Activated T-helper 1 cell treated with anti-CD3 and anti-CD28 coated beads, Interleukin-12 subunit alpha, Interleukin-12 subunit beta, Interleukin-2, Interleukin-4 antibody, amounts not matched to agents 30 ng/mL and 10 ng/mL and 1 ng/mL, durations not matched to agents 14 hours and 24 hours and 36 hours (primary cell): ENCODE measurements at regions not wholly inside any gene's neighbourhood (a gene's known extent, or its start where the extent isn't known, plus 50 kb on each side); places are given as distances from the start of the nearest gene placed in this dataset.

Source experiments
- DNase-seq: peaks from one replicate; pipeline ENCODE4 v3.0.0; 2021; ENCODE audit warnings: low spot score
- H3K27ac Mint-ChIP-seq: one replicate; pipeline ENCODE4 v1.8.0; 2021; ENCODE audit warnings: mild to moderate bottlenecking, mixed read lengths
- H3K27me3 Mint-ChIP-seq: one replicate; pipeline ENCODE4 v1.8.0; 2022; ENCODE audit warnings: mild to moderate bottlenecking, moderate library complexity, mixed read lengths; ENCODE audit not compliant: insufficient read depth
- H3K36me3 Mint-ChIP-seq: one replicate; pipeline ENCODE4 v1.8.0; 2021; ENCODE audit warnings: low read depth, mixed read lengths
- H3K4me1 Mint-ChIP-seq: one replicate; pipeline ENCODE4 v1.8.0; 2021; ENCODE audit warnings: low read depth, mixed read lengths
- H3K4me3 Mint-ChIP-seq: one replicate; pipeline ENCODE4 v1.8.0; 2021; ENCODE audit warnings: mild to moderate bottlenecking, moderate library complexity, mixed read lengths
- H3K9me3 Mint-ChIP-seq: one replicate; pipeline ENCODE4 v1.8.0; 2021; ENCODE audit warnings: mixed read lengths
- intact Hi-C: fragments of 100-400 bp; cut with micrococcal nuclease; formaldehyde crosslinking; loops from one replicate; pipeline ENCODE4 v1.15.1; 2024

- H3K27me3 Mint-ChIP-seq: peaks cover 15% of the 10 kb centered on the region
- no peaks in the 10 kb centered on the region for H3K9me3 Mint-ChIP-seq
- no peak overlapping the region for H3K4me3 Mint-ChIP-seq
- no peaks in the 10 kb centered on the region for H3K36me3 Mint-ChIP-seq
- intact Hi-C loops: loop anchor here (10.0 kb wide), 1 partner anchor 147 kb away; no protein-coding TSS in a partner anchor
- H3K4me1 Mint-ChIP-seq: peaks cover 4% of the 10 kb centered on the region
- no peak for DNase-seq
- H3K27ac Mint-ChIP-seq: no peak overlapping the region
Measured at GRCh38 chr2:10978090-10978670, 66.4 kb downstream of the KCNF1 start.

DNA sequence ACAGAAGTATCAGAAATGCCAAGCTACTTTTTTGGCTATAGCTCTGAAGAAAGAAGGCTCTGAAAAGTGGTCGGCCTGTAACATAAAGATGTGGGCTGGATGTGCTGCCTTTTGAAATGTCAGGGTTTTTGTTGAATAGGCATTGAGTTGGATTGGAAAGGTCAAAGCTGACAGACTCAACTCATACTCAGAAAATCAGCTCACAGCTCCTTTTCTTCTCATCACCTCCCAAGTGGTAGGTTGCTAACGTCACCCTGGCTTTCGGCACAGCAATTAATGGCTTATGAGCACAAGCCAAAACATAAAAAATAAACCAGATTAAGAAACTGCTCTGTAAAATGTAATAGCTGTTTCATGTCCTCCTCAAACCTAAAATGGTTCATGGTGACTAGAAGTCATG is 68.3 kb downstream of the KCNF1 start:
- H3K4me1 Mint-ChIP-seq: peaks cover 4% of the 10 kb centered on the region
- intact Hi-C loops: no loop called here
- H3K27me3 Mint-ChIP-seq: peaks cover 11% of the 10 kb centered on the region
- H3K4me3 Mint-ChIP-seq: no peak overlapping the region
- no peak overlapping the region for H3K27ac Mint-ChIP-seq
- DNase-seq: no peak
- H3K36me3 Mint-ChIP-seq: no peaks in the 10 kb centered on the region
- no peaks in the 10 kb centered on the region for H3K9me3 Mint-ChIP-seq

DNA sequence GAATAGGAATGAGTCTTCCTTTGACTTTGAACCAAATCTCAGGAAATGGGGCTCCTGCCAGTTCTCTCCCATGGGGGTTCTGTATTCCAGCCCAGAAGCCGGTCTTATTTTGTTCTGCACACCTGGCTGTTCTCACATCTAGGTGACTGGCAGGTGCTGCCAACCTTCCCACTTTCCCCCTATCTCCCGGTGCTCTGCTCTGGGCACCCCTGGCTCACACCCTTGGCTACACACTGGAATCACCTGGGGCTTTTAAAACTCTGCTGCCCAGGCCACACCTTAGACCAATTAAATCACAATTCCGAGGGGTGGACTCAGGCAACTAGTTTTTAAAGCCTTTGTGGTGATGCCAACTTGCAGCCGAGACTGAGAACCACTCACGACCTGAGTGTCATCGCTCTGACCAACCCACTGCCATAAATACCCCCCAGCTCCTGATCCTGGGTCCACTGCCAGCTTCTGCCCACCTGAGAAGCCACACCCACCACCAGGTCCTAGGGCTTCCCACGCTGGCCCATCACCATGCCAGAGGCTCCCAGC is 69.2 kb downstream of the KCNF1 start:
- peaks cover 3% of the 10 kb centered on the region for H3K27me3 Mint-ChIP-seq
- no peaks in the 10 kb centered on the region for H3K36me3 Mint-ChIP-seq
- intact Hi-C loops: no loop called here
- no peak overlapping the region for H3K4me3 Mint-ChIP-seq
- H3K9me3 Mint-ChIP-seq: no peaks in the 10 kb centered on the region
- DNase-seq: no peak
- H3K4me1 Mint-ChIP-seq: peaks cover 4% of the 10 kb centered on the region
- no peak overlapping the region for H3K27ac Mint-ChIP-seq

- H3K9me3 Mint-ChIP-seq: no peaks in the 10 kb centered on the region
- intact Hi-C loops: no loop called here
- H3K27ac Mint-ChIP-seq: no peak overlapping the region
- no peaks in the 10 kb centered on the region for H3K36me3 Mint-ChIP-seq
- H3K4me1 Mint-ChIP-seq: peaks cover 4% of the 10 kb centered on the region
- H3K4me3 Mint-ChIP-seq: no peak overlapping the region
- peaks cover 3% of the 10 kb centered on the region for H3K27me3 Mint-ChIP-seq
- no peak for DNase-seq
Measured at GRCh38 chr2:10981451-10981850, 69.7 kb downstream of the KCNF1 start.

DNA sequence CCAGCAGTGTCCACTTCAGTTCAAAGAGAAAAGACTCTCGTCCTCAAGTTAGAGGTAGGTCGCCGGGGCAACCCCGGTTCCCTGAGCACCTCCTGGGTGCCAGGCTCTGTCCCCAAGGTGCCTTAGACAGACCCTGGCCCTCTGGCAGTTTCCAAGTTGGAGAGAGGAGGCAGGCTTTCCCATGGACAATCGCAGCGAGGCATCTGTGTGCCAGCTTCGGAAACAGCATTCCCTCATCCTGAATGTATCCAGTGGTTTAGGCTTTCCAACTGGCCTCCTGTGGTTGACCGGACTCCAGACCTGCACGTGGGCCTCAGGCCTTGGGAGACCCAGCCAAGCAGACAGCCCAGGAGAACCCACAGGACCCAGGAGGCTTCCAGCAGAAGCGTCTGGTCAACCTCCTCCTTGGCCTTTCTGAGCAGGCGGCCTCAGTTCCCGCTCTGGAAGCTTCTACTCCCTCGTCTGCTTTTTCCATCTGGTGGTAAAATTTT is 70.3 kb downstream of the KCNF1 start:
- no peak for DNase-seq
- Mint-ChIP-seq H3K4me1 (peaks cover 3% of the 10 kb centered on the region), H3K9me3 (no peaks in the 10 kb centered on the region), H3K27ac (no peak overlapping the region), H3K4me3 (no peak overlapping the region), H3K27me3 (peaks cover 2% of the 10 kb centered on the region), H3K36me3 (no peaks in the 10 kb centered on the region)
- intact Hi-C loops: no loop called here

DNA sequence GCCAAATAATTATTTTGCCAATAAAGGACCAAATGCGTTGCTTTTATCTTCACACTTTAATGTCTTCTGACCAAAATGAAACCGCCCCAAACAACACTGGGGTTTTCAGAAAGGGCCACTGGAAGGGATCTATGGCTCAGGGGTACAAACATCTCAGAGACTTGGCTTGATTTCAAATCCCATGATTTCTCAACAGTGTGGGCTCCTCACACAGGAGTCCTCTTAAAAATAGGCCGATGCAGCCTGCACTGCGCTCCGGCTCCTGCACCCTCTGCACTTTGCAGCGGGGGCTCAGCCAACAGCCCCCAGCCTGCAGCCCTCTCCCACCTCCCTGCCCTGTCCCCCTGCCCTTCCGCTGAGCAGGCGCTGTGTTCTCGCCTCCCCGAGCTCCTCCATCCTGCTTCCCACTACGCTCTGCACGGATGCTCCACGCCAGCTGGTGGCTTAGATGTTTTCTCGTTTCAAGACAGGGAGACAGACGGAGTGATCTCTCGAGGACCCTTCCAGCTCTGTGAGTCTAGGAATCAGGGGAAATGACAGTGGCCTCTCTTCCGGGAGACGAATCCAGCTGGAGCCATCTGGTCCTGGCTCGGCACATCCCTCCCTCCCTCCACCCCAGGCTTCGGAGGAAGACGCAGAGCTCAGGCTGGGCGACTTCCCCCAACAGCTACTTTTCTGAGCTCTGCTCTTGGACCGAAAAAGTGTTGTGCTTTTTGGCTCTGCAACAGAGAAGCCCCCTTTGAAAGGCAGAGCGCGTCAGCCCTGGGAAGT is 71.4 kb downstream of the KCNF1 start:
- Mint-ChIP-seq H3K27ac (no peak overlapping the region), H3K4me3 (no peak overlapping the region), H3K9me3 (no peaks in the 10 kb centered on the region), H3K27me3 (no peaks in the 10 kb centered on the region), H3K4me1 (no peaks in the 10 kb centered on the region), H3K36me3 (no peaks in the 10 kb centered on the region)
- no peak for DNase-seq
- intact Hi-C loops: no loop called here

- intact Hi-C loops: no loop called here
Measured at GRCh38 chr2:10983711-10984110, 72.0 kb downstream of the KCNF1 start.

DNA sequence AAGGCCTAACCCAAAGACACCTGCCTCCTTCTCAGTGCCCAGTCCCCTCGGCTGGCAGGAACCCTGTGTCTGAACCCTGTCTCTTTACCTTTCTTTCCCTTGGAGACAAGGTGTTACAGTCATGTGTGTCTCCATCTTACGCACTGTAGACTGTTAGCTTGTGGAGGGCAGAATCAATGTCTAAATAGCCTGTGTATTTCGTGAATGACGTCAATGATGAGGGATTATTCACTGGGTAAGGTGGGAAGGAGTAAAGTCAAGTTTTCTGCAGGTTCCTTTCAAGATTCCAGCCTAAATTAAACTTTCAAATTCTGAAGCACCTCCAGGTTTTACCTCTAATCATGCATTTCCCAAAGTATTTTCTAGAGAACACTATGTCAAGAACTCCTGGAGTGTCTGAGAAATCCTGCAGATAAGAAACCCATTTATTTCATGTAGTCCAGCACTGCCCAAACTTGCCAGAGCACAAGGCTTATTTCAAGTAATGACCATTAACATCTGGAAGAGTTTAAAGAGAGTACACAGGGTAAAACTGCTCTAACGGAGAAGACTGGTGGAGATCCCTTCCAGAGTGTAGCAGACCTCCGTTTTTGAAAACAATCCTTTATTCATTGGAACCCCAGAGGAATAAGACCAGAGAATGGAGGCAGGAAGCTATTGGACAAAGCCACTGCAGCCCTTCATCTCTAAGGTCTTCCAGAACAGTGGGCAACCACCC is 72.8 kb downstream of the KCNF1 start:
- intact Hi-C loops: no loop called here
- no peak overlapping the region for H3K27ac Mint-ChIP-seq
- H3K27me3 Mint-ChIP-seq: peaks cover 2% of the 10 kb centered on the region
- H3K9me3 Mint-ChIP-seq: no peaks in the 10 kb centered on the region
- H3K36me3 Mint-ChIP-seq: no peaks in the 10 kb centered on the region
- no peak overlapping the region for H3K4me3 Mint-ChIP-seq
- H3K4me1 Mint-ChIP-seq: no peaks in the 10 kb centered on the region
- DNase-seq: no peak

More at GRCh38 chr2:10983711-10984110, 72.0 kb downstream of the KCNF1 start:
- Mint-ChIP-seq H3K9me3 (no peaks in the 10 kb centered on the region), H3K4me3 (no peak overlapping the region), H3K27ac (no peak overlapping the region), H3K4me1 (no peaks in the 10 kb centered on the region), H3K27me3 (no peaks in the 10 kb centered on the region), H3K36me3 (no peaks in the 10 kb centered on the region)
- no peak for DNase-seq

DNA sequence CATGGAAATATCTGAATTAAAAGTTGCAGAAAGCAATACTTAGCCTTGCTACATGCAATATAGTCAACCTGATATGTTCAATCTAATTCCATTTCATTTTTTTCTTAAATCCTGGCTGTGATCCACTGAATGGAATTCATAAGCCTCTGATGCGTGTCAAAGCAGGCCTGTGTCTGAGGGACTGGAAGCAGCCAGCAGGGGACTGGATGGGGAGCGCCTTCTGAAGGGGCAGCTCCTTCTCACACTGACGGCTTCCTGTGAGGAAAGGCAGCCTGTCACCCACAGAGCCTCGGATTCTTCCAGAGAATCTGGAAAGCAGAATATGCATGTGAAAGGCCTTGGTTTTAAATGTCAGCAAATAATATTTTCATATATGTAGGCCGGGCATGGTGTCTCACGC is 73.5 kb downstream of the KCNF1 start:
- Mint-ChIP-seq H3K4me3 (no peak overlapping the region), H3K27me3 (peaks cover 2% of the 10 kb centered on the region), H3K9me3 (no peaks in the 10 kb centered on the region), H3K36me3 (no peaks in the 10 kb centered on the region), H3K27ac (no peak overlapping the region), H3K4me1 (no peaks in the 10 kb centered on the region)
- no peak for DNase-seq
- intact Hi-C loops: no loop called here

GRCh38 chr2:10985901-10986535 is 74.3 kb downstream of the KCNF1 start:
- intact Hi-C loops: no loop called here
- Mint-ChIP-seq H3K27ac (no peak overlapping the region), H3K4me1 (no peaks in the 10 kb centered on the region), H3K27me3 (peaks cover 2% of the 10 kb centered on the region), H3K4me3 (no peak overlapping the region), H3K9me3 (no peaks in the 10 kb centered on the region), H3K36me3 (no peaks in the 10 kb centered on the region)
- DNase-seq: no peak

GRCh38 chr2:10987439-10987838 is 75.7 kb downstream of the KCNF1 start:
- Mint-ChIP-seq H3K36me3 (no peaks in the 10 kb centered on the region), H3K4me1 (no peaks in the 10 kb centered on the region), H3K27me3 (peaks cover 2% of the 10 kb centered on the region), H3K9me3 (no peaks in the 10 kb centered on the region), H3K4me3 (no peak overlapping the region), H3K27ac (no peak overlapping the region)
- intact Hi-C loops: no loop called here
- DNase-seq: no peak

- H3K27me3 Mint-ChIP-seq: peaks cover 2% of the 10 kb centered on the region
- no peak for DNase-seq
- no peaks in the 10 kb centered on the region for H3K9me3 Mint-ChIP-seq
- no peaks in the 10 kb centered on the region for H3K4me1 Mint-ChIP-seq
- H3K27ac Mint-ChIP-seq: no peak overlapping the region
- H3K4me3 Mint-ChIP-seq: no peak overlapping the region
- intact Hi-C loops: no loop called here
- H3K36me3 Mint-ChIP-seq: no peaks in the 10 kb centered on the region
Measured at GRCh38 chr2:10987861-10988260, 76.1 kb downstream of the KCNF1 start.
